Activated T-cell treated with anti-CD3 and anti-CD28 coated beads for 1 hour (primary cell): ENCODE measurements at regions not wholly inside any gene's neighbourhood (a gene's known extent, or its start where the extent isn't known, plus 50 kb on each side); places are given as distances from the start of the nearest gene placed in this dataset.
A peak's percentile ranks its signal among the peaks of the same experiment; 100 is the strongest.

ENCODE experiments used
- DNase-seq: peaks from one replicate; pipeline ENCODE4 v3.0.0-alpha.2; 2020; ENCODE audit warnings: low read depth

- DNase-seq, result no peak
Observed at GRCh38 chr20:57080796-57081195, 185.6 kb downstream of the BMP7 start.

- DNase-seq, result no peak
Observed at GRCh38 chr20:57082357-57082945, 184.0 kb downstream of the BMP7 start.

- no peak for DNase-seq
Observed at GRCh38 chr20:57083072-57083471, 183.4 kb downstream of the BMP7 start.

GRCh38 chr20:57086066-57086465 lies 180.4 kb downstream of the BMP7 start:
- no peak for DNase-seq

GRCh38 chr20:57087102-57087501 lies 179.3 kb downstream of the BMP7 start:
- DNase-seq, result no peak

GRCh38 chr20:57087705-57088104 lies 178.7 kb downstream of the BMP7 start:
- DNase-seq, result no peak

- DNase-seq, result no peak
Observed at GRCh38 chr20:57088436-57088835, 178.0 kb downstream of the BMP7 start.

GRCh38 chr20:57089699-57090144 lies 176.7 kb downstream of the BMP7 start:
- DNase-seq, result peak; percentile 43

- no peak for DNase-seq
Observed at GRCh38 chr20:57090590-57091560, 175.6 kb downstream of the BMP7 start.

- no peak for DNase-seq
Observed at GRCh38 chr20:57091748-57092111, 174.7 kb downstream of the BMP7 start.

- peak; percentile 32 for DNase-seq
Observed at GRCh38 chr20:57092112-57092899, 174.1 kb downstream of the BMP7 start.

GRCh38 chr20:57092900-57093530 lies 173.4 kb downstream of the BMP7 start:
- DNase-seq, result no peak

GRCh38 chr20:57093766-57094165 lies 172.7 kb downstream of the BMP7 start:
- no peak for DNase-seq

GRCh38 chr20:57094252-57094891 lies 172.1 kb downstream of the BMP7 start:
- no peak for DNase-seq

GRCh38 chr20:57094991-57095390 lies 171.4 kb downstream of the BMP7 start:
- DNase-seq, result no peak

- DNase-seq, result no peak
Observed at GRCh38 chr20:57095426-57095825, 171.0 kb downstream of the BMP7 start.

GRCh38 chr20:57097245-57097915 lies 169.1 kb downstream of the BMP7 start:
- no peak for DNase-seq

GRCh38 chr20:57102160-57102559 lies 164.3 kb downstream of the BMP7 start:
- no peak for DNase-seq

GRCh38 chr20:57102566-57102965 lies 163.9 kb downstream of the BMP7 start:
- no peak for DNase-seq

- no peak for DNase-seq
Observed at GRCh38 chr20:57103146-57103800, 163.2 kb downstream of the BMP7 start.
